Colon (tissue), 2 donors: ENCODE measurements at regions not wholly inside any gene's neighbourhood (a gene's known extent, or its start where the extent isn't known, plus 50 kb on each side); places are given as distances from the start of the nearest gene placed in this dataset.

Experiments
- FAIRE-seq: peaks from 2 replicates; lab custom pipeline; 2012; peaks lifted over from hg19 to GRCh38; lab: Jason Lieb, UNC
- donor health status: control.
- donor health status: control.

- FAIRE-seq = no peak
Observed at GRCh38 chr14:71290301-71290700, 383.0 kb downstream of the PCNX1 start.

GRCh38 chr14:71290960-71291466, 383.8 kb downstream of the PCNX1 start:
- no peak for FAIRE-seq

GRCh38 chr14:71296184-71296583, 388.9 kb downstream of the PCNX1 start:
- FAIRE-seq = no peak

- no peak for FAIRE-seq
Observed at GRCh38 chr14:71300566-71301330, 393.5 kb downstream of the PCNX1 start.

- FAIRE-seq = no peak
Observed at GRCh38 chr14:71301611-71302010, 394.4 kb downstream of the PCNX1 start.

GRCh38 chr14:71304690-71305089, 397.4 kb downstream of the PCNX1 start:
- FAIRE-seq = no peak

GRCh38 chr14:71308671-71309070, 401.4 kb downstream of the PCNX1 start:
- FAIRE-seq = no peak

GRCh38 chr14:71309756-71310155, 402.5 kb downstream of the PCNX1 start:
- FAIRE-seq = no peak

GRCh38 chr14:71311061-71311460, 403.8 kb downstream of the PCNX1 start:
- FAIRE-seq = no peak

GRCh38 chr14:71314717-71315116, 407.5 kb downstream of the PCNX1 start:
- no peak for FAIRE-seq

- no peak for FAIRE-seq
Observed at GRCh38 chr14:71317385-71318096, 410.3 kb downstream of the PCNX1 start.

GRCh38 chr14:71318097-71318459, 410.8 kb downstream of the PCNX1 start:
- no peak for FAIRE-seq

GRCh38 chr14:71319666-71320065, 412.4 kb downstream of the PCNX1 start:
- FAIRE-seq = no peak

- no peak for FAIRE-seq
Observed at GRCh38 chr14:71320107-71320733, 413.0 kb downstream of the PCNX1 start, which contains the start of gene SIPA1L1. TSS of gene SIPA1L1 (plus strand) at chr14:71320476.

- no peak for FAIRE-seq
Observed at GRCh38 chr14:71320734-71321573, 413.7 kb downstream of the PCNX1 start.

- FAIRE-seq = no peak
Observed at GRCh38 chr14:71321574-71322315, 414.5 kb downstream of the PCNX1 start.

- FAIRE-seq = no peak
Observed at GRCh38 chr14:71322655-71323250, 415.5 kb downstream of the PCNX1 start.

- FAIRE-seq = no peak
Observed at GRCh38 chr14:71324767-71325272, 417.6 kb downstream of the PCNX1 start.

GRCh38 chr14:71327691-71328090, 420.4 kb downstream of the PCNX1 start:
- no peak for FAIRE-seq

GRCh38 chr14:71328183-71328582, 420.9 kb downstream of the PCNX1 start:
- FAIRE-seq = no peak

- no peak for FAIRE-seq
Observed at GRCh38 chr14:71328954-71329353, 421.7 kb downstream of the PCNX1 start.
